SK-N-SH (cell line): ENCODE measurements at regions not wholly inside any gene's neighbourhood (a gene's known extent, or its start where the extent isn't known, plus 50 kb on each side); places are given as distances from the start of the nearest gene placed in this dataset.

Experiments
- CTCF ChIP-seq: fragments of 200-600 bp; sonication (generic); IDR thresholded peaks from 2 replicates; pipeline ENCODE4 v1.6.1; 2017; ENCODE audit warnings: antibody characterized with exemption, mild to moderate bottlenecking, moderate library complexity
- EP300 ChIP-seq, 2 experiments: IDR thresholded peaks; 2 replicates each; pipeline versions ENCODE4 v1.4.0 to v1.6.1; 2012; ENCODE audit warnings: borderline replicate concordance in 1 of 2, low read depth in 1 of 2, low read length in 1 of 2
- EZH2phosphoT487 ChIP-seq: fragments of 200-600 bp; sonication (generic); IDR thresholded peaks from 2 replicates; pipeline ENCODE4 v1.6.1; 2017; ENCODE audit warnings: low read depth, mixed run types, mild to moderate bottlenecking, antibody characterized with exemption, moderate library complexity, borderline replicate concordance
- GATA2 ChIP-seq: sonication (generic); formaldehyde crosslinking; IDR thresholded peaks from 2 replicates; pipeline ENCODE4 v1.5.0; 2020; ENCODE audit warnings: mild to moderate bottlenecking, missing genetic modification reagents
- POLR2AphosphoS5 ChIP-seq: IDR thresholded peaks from 2 replicates; pipeline ENCODE4 v1.6.1; 2012; ENCODE audit warnings: low read depth, low read length
- RAD21 ChIP-seq: IDR thresholded peaks from 2 replicates; pipeline ENCODE4 v1.6.1; 2012; ENCODE audit warnings: mild to moderate bottlenecking, low read length
- REST ChIP-seq: IDR thresholded peaks from 2 replicates; pipeline ENCODE4 v1.6.1; 2012; ENCODE audit warnings: mild to moderate bottlenecking, low read depth, low read length, moderate library complexity
- RFX5 ChIP-seq: IDR thresholded peaks from 2 replicates; pipeline ENCODE4 v1.6.1; 2012; ENCODE audit warnings: mild to moderate bottlenecking, improper control_type of control experiment, low read length
- SIN3A ChIP-seq: IDR thresholded peaks from 2 replicates; pipeline ENCODE4 v1.6.1; 2012; ENCODE audit warnings: low read depth, mild to moderate bottlenecking, low read length, moderate library complexity, borderline replicate concordance
- TAF1 ChIP-seq: IDR thresholded peaks from 2 replicates; pipeline ENCODE4 v1.6.1; 2012; ENCODE audit warnings: low read depth, mild to moderate bottlenecking, low read length, moderate library complexity, borderline replicate concordance
- TEAD4 ChIP-seq: IDR thresholded peaks from 2 replicates; pipeline ENCODE4 v1.4.0; 2012; ENCODE audit warnings: mild to moderate bottlenecking, borderline replicate concordance; ENCODE audit not compliant: insufficient read depth
- USF1 ChIP-seq: IDR thresholded peaks from 2 replicates; pipeline ENCODE4 v1.4.0; 2012; ENCODE audit warnings: low read depth, borderline replicate concordance
- TF ChIP-seq, protein P1 (sequence below): IDR thresholded peaks from 2 replicates; pipeline ENCODE4 v1.4.0; 2012; ENCODE audit warnings: low read depth, borderline replicate concordance
- TF ChIP-seq, protein P2 (sequence below): IDR thresholded peaks from 2 replicates; pipeline ENCODE4; 2012

GRCh38 chrX:139382529-139382928 lies 148.0 kb upstream of the F9 start:
- TF ChIP-seq EP300 (IDR thresholded peaks at IDR 0.05; ENCODE audit: borderline replicate concordance in 1 of 2, low read depth in 1 of 2, low read length in 1 of 2) (no peak), RFX5 (no peak), GATA2 (CRISPR knock-in tag) (no peak), RAD21 (no peak), TAF1 (no peak), USF1 (no peak), CTCF (no peak), POLR2AphosphoS5 (no peak), TEAD4 (no peak), EZH2phosphoT487 (no peak), REST (no peak), SIN3A (no peak)
- TF ChIP-seq, protein P1, sequence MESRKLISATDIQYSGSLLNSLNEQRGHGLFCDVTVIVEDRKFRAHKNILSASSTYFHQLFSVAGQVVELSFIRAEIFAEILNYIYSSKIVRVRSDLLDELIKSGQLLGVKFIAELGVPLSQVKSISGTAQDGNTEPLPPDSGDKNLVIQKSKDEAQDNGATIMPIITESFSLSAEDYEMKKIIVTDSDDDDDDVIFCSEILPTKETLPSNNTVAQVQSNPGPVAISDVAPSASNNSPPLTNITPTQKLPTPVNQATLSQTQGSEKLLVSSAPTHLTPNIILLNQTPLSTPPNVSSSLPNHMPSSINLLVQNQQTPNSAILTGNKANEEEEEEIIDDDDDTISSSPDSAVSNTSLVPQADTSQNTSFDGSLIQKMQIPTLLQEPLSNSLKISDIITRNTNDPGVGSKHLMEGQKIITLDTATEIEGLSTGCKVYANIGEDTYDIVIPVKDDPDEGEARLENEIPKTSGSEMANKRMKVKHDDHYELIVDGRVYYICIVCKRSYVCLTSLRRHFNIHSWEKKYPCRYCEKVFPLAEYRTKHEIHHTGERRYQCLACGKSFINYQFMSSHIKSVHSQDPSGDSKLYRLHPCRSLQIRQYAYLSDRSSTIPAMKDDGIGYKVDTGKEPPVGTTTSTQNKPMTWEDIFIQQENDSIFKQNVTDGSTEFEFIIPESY: no peak
- TF ChIP-seq, protein P2, sequence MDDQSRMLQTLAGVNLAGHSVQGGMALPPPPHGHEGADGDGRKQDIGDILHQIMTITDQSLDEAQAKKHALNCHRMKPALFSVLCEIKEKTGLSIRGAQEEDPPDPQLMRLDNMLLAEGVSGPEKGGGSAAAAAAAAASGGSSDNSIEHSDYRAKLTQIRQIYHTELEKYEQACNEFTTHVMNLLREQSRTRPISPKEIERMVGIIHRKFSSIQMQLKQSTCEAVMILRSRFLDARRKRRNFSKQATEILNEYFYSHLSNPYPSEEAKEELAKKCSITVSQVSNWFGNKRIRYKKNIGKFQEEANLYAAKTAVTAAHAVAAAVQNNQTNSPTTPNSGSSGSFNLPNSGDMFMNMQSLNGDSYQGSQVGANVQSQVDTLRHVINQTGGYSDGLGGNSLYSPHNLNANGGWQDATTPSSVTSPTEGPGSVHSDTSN: no peak
